HG02943 (cell line): ENCODE measurements at regions not wholly inside any gene's neighbourhood (a gene's known extent, or its start where the extent isn't known, plus 50 kb on each side); places are given as distances from the start of the nearest gene placed in this dataset.
"Not testable (repeated sequence)": the region's sequence is repeated elsewhere in the genome, so short reads cannot be mapped to it uniquely, and the experiment has no call there.

Experiments
- ATAC-seq: cut with Tn5 transposase; IDR thresholded peaks from one replicate; pipeline ENCODE4 v1.9.1; 2021; ENCODE audit warnings: mild to moderate bottlenecking, low read depth, moderate library complexity; ENCODE audit not compliant: unreplicated experiment

- no peak for ATAC-seq
These were observed 153.6 kb upstream of the MOCS2 start for GRCh38 chr5:53263151-53263550.

GRCh38 chr5:53265043-53265442, 155.5 kb upstream of the MOCS2 start:
- ATAC-seq: no peak

- not testable (repeated sequence) for ATAC-seq
These were observed 158.7 kb upstream of the MOCS2 start for GRCh38 chr5:53268241-53268640.

- no peak for ATAC-seq
These were observed 166.1 kb upstream of the MOCS2 start for GRCh38 chr5:53275666-53276065.

- no peak for ATAC-seq
These were observed 167.3 kb upstream of the MOCS2 start for GRCh38 chr5:53276825-53277224.

GRCh38 chr5:53277491-53277890, 167.9 kb upstream of the MOCS2 start:
- no peak for ATAC-seq

GRCh38 chr5:53287573-53287972, 178.0 kb upstream of the MOCS2 start:
- no peak for ATAC-seq

DNA sequence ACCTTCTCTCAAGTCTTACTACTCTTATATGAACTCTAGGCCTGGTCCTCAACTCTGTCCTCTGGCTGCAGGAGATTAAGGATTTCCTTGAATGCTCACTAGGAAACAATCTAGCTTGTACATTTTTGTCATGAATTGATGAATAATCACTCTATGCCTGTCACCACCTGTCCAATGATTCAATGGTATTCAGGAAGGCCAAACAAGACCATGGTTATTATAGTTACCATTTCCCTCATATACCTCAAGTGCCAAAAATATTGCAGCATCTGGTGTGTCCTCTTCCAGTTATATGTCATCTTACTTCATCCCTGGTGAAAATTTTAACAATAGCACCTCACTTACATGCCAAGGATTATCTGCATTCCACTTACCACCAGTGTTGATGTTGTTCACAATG, 179.0 kb upstream of the MOCS2 start:
- ATAC-seq: no peak

DNA sequence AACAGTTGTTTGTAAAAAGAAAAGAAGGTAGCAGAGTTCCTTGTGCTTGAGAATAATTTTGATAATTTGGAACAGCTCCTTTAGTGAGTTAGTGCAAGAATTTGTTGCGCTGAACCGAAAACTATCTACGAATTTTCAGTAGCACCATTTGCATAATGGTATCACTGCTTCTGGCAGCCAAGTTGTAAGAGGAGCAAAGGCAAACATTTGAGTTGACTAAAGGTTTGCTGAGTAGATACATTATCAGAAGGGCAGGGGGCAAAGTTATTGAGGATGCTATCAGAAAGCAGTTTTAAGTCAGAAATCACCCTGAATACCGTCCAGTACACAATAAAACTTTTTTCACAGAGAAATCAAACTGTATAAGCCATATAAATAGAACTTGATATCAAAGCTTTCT, 181.5 kb upstream of the MOCS2 start:
- ATAC-seq: no peak

DNA sequence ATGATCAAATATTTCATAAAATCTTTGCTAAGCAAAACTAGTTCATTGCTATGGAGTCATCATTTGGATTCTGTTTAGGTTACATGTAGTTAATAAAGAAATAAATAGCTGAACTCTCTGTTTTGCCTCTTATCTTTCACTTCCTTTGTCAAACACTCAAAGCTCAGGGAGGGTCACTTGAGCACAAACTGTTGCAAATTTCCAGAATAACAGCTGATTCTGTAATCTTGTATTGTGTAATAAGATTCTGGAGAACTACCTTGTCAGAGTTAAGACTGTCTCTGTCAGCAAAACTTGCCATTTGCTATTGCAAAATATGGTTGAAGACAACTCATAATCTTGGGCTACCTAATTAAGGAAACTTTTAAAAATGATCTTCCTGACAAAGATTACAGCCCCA, 182.0 kb upstream of the MOCS2 start:
- ATAC-seq: no peak

- no peak for ATAC-seq
These were observed 181.6 kb upstream of the FST start for GRCh38 chr5:53298841-53299240.

DNA sequence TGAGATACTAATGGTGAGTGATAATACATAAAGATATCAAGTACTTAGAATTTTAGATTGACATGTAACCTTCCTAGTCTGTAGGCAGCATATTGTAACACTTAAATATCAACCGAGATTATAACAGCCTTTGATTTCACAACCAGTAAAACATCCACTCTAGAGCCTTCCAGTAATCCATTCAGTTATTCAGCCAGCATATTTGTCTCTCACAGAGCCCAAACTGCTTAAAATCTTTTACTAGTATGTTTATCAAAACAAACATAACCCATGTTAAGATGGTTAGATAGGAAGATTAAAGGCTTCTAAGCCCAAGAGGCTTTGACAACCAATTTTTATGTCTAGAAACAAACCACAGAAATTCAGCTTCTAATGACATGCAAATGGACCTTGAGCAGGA, 177.9 kb upstream of the FST start:
- no peak for ATAC-seq

DNA sequence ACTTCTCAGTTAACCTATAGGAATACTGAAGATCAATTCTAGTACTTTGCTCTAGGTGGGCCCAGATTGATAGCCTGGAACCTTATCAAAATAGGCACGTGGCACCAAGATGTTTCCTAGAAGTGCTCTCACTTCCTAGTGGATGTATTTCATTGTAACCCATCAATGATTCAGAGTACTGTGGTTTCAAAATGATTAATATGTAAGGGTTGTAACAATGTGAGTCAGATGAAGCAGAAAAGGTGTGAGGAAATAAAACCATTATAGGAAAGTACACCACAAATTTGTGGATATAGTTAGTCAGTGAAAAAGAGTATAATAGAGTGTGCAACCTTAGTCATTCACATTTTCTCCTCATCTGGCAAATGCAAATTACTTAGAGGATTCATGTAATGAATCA, 177.3 kb upstream of the FST start:
- no peak for ATAC-seq

DNA sequence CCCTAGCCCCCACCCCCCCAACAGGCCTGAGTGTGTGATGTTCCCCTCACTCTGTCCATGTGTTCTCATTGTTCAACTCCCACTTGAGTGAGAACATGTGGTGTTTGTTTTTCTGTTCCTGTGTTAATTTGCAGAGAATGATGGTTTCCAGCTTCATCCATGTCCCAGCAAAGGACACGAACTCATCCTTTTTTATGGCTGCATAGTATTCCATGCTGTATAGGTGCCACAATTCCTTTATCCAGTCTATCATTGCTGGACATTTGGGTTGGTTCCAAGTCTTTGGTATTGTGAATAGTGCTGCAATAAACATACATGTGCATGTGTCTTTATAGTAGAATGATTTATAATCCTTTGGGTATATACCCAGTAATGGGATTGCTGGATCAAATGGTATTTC, 175.1 kb upstream of the FST start:
- ATAC-seq: not testable (repeated sequence)

- no peak for ATAC-seq
These were observed 170.8 kb upstream of the FST start for GRCh38 chr5:53309653-53310052.

- ATAC-seq: no peak
These were observed 168.7 kb upstream of the FST start for GRCh38 chr5:53311681-53312080.

GRCh38 chr5:53313145-53313544, 167.3 kb upstream of the FST start:
- no peak for ATAC-seq

DNA sequence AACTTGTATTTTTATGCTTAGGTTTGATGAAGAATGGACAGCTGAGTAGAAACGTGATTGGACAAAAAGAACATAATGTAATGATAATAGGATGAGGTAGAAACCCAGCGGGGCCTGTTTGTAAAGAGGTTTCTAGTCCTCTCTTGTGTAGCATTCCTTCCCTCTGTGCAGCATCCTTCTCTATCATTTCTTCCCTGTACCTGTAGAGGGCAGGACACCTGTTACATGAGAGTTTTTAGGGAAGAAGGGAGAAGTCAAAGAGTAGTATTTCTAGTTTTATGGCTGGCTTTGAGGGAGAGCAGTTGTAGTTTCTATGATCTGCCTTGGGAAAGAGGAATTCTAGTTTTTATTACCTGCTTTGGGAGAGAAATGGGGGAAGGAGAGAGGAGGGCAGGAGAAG, 162.1 kb upstream of the FST start:
- ATAC-seq: no peak

GRCh38 chr5:53319315-53319714, 161.1 kb upstream of the FST start:
- no peak for ATAC-seq

DNA sequence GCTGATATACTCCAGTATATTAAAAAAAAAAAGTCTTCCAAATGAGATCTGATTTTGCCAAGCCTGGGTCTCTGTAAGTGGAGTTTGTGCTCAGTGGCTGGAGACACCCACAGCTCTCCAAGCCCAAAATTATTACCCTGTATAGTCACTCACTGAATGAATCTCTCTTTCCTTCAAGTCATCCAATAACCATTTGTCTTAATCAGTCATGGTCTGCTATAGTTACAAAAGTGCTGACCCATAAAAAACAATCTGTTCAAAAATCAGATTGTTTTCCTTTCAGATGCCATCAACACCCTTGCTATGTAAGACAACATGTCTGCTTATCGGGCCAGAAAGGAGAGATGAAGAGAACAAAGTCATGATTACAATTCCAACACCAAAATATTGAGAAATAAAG, 159.4 kb upstream of the FST start:
- no peak for ATAC-seq

GRCh38 chr5:53321721-53322120, 158.7 kb upstream of the FST start:
- ATAC-seq: no peak

GRCh38 chr5:53322257-53322656, 158.2 kb upstream of the FST start:
- no peak for ATAC-seq

DNA sequence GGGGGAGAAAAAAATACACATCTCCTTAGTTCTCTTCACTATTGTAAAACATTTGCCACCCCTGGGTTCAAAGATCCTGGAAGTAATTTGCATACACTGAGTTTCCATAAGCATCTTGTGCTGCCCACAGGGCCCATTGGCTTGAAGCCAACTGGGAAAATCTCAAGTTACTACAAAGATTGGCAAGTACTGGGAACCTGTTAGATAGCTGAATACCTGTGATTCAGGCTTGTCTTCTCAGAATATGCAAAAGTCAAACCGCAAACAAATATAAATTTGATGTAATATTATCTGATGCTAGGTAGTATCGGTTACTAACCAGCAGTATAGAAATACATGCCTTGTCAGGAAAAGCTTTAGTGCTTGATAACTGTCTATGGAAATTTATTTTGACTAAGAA, 156.9 kb upstream of the FST start:
- ATAC-seq: no peak
